PC-9 (cell line): ENCODE measurements at regions not wholly inside any gene's neighbourhood (a gene's known extent, or its start where the extent isn't known, plus 50 kb on each side); places are given as distances from the start of the nearest gene placed in this dataset.

ENCODE experiments used
- BruUV-seq: library from RNA; stranded (reverse); fragments of 400-500 nt; replicated peaks from 2 replicates; lab custom pipeline; 2021; lab: Mats Ljungman, UMichigan
- CTCF ChIA-PET: fragments of 300-600 bp; sonication (Branson Sonifier 250); formaldehyde crosslinking; loops from one replicate; lab custom pipeline; 2022; ENCODE audit warnings: antibody characterized with exemption; lab: Charles Lee
- POLR2A ChIA-PET: fragments of 300-600 bp; sonication (Branson Sonifier 250); formaldehyde crosslinking; loops from one replicate; lab custom pipeline; 2022; ENCODE audit warnings: antibody characterized with exemption; ENCODE audit not compliant: unreplicated experiment; lab: Charles Lee
- DNase-seq, 2 experiments: peaks; one replicate each; pipeline versions ENCODE4 v3.0.0 to v3.0.0-alpha.2; 2015 to 2022; ENCODE audit warnings: mixed read lengths in 1 of 2
- H2AFZ ChIP-seq: fragments of 200-600 bp; sonication (generic); 2 replicates; pipeline ENCODE4 v1.8.1; 2017; ENCODE audit warnings: antibody characterized with exemption
- H3F3A ChIP-seq: fragments of 200-600 bp; sonication (generic); 2 replicates; pipeline ENCODE4 v1.8.1; 2017; ENCODE audit warnings: antibody characterized with exemption, mild to moderate bottlenecking, low read depth; ENCODE audit not compliant: insufficient read depth
- H3K27ac ChIP-seq: fragments of 200-600 bp; sonication (generic); 2 replicates; pipeline ENCODE4 v1.6.1; 2016; ENCODE audit warnings: mixed run types
- H3K27me3 ChIP-seq: fragments of 200-600 bp; sonication (generic); 2 replicates; pipeline ENCODE4 v1.6.1; 2016; ENCODE audit warnings: low read depth, mixed run types; ENCODE audit not compliant: insufficient read depth
- H3K36me3 ChIP-seq: fragments of 200-600 bp; sonication (generic); 2 replicates; pipeline ENCODE4 v1.6.1; 2016; ENCODE audit warnings: low read depth, mixed run types
- H3K4me1 ChIP-seq: fragments of 200-600 bp; sonication (generic); replicated peaks from 2 replicates; pipeline ENCODE4 v1.6.1; 2016; ENCODE audit warnings: mixed run types; ENCODE audit not compliant: insufficient read depth
- H3K4me2 ChIP-seq: fragments of 200-600 bp; sonication (generic); 2 replicates; pipeline ENCODE4 v1.6.1; 2017; ENCODE audit warnings: mixed run types
- H3K4me3 ChIP-seq: fragments of 200-600 bp; sonication (generic); 2 replicates; pipeline ENCODE4 v1.6.1; 2016; ENCODE audit warnings: mixed run types
- H3K79me2 ChIP-seq: fragments of 200-600 bp; sonication (generic); 2 replicates; pipeline ENCODE4 v1.6.1; 2017; ENCODE audit warnings: low read depth, mixed run types
- H3K9me2 ChIP-seq: fragments of 200-600 bp; sonication (generic); 2 replicates; pipeline ENCODE4 v1.8.1; 2017; ENCODE audit warnings: mild to moderate bottlenecking; ENCODE audit not compliant: insufficient read depth
- H3K9me3 ChIP-seq: fragments of 200-600 bp; sonication (generic); 2 replicates; pipeline ENCODE4 v1.8.1; 2016; ENCODE audit warnings: low read depth; ENCODE audit not compliant: insufficient read depth
- H4K20me1 ChIP-seq: fragments of 200-600 bp; sonication (generic); 2 replicates; pipeline ENCODE4 v1.8.1; 2017; ENCODE audit not compliant: insufficient read depth
- EZH2 ChIP-seq: fragments of 200-600 bp; sonication (generic); IDR thresholded peaks from 2 replicates; pipeline ENCODE4 v1.8.0; 2017; ENCODE audit warnings: antibody characterized with exemption, low read depth
- intact Hi-C: fragments of 100-400 bp; cut with micrococcal nuclease; formaldehyde crosslinking; loops from one replicate; pipeline ENCODE4 v1.10.0; 2022; ENCODE audit not compliant: unreplicated experiment
- TF ChIP-seq, protein P1 (sequence below): fragments of 200-600 bp; sonication (generic); conservative IDR thresholded peaks from 2 replicates; pipeline ENCODE4 v1.6.1; 2017; ENCODE audit warnings: mixed run types, antibody characterized with exemption, mild to moderate bottlenecking, moderate library complexity

- no peak overlapping the region for H3K4me3 ChIP-seq
- H3K27ac ChIP-seq: no peak overlapping the region
- no peak for DNase-seq
- BruUV-seq: no TSS peak
- TF ChIP-seq, protein P1, sequence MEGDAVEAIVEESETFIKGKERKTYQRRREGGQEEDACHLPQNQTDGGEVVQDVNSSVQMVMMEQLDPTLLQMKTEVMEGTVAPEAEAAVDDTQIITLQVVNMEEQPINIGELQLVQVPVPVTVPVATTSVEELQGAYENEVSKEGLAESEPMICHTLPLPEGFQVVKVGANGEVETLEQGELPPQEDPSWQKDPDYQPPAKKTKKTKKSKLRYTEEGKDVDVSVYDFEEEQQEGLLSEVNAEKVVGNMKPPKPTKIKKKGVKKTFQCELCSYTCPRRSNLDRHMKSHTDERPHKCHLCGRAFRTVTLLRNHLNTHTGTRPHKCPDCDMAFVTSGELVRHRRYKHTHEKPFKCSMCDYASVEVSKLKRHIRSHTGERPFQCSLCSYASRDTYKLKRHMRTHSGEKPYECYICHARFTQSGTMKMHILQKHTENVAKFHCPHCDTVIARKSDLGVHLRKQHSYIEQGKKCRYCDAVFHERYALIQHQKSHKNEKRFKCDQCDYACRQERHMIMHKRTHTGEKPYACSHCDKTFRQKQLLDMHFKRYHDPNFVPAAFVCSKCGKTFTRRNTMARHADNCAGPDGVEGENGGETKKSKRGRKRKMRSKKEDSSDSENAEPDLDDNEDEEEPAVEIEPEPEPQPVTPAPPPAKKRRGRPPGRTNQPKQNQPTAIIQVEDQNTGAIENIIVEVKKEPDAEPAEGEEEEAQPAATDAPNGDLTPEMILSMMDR: no peak
- no peak for TF ChIP-seq EZH2
- intact Hi-C loops: no loop called here
- no peaks in the 10 kb centered on the region for H3K79me2 ChIP-seq
- ChIA-PET CTCF (no interaction called here), POLR2A (no interaction called here)
- H3K36me3 ChIP-seq: no peaks in the 10 kb centered on the region
- H3K9me3 ChIP-seq: no peaks in the 10 kb centered on the region
- no peaks in the 10 kb centered on the region for H3K4me1 ChIP-seq
- no peaks in the 10 kb centered on the region for H4K20me1 ChIP-seq
- no peak overlapping the region for H2AFZ ChIP-seq
- H3F3A ChIP-seq: no peaks in the 10 kb centered on the region
- no peaks in the 10 kb centered on the region for H3K9me2 ChIP-seq
- H3K4me2 ChIP-seq: no peak overlapping the region
- H3K27me3 ChIP-seq: no peaks in the 10 kb centered on the region
Observed at GRCh38 chr4:176872461-176872860, 79.7 kb upstream of the VEGFC start.

DNA sequence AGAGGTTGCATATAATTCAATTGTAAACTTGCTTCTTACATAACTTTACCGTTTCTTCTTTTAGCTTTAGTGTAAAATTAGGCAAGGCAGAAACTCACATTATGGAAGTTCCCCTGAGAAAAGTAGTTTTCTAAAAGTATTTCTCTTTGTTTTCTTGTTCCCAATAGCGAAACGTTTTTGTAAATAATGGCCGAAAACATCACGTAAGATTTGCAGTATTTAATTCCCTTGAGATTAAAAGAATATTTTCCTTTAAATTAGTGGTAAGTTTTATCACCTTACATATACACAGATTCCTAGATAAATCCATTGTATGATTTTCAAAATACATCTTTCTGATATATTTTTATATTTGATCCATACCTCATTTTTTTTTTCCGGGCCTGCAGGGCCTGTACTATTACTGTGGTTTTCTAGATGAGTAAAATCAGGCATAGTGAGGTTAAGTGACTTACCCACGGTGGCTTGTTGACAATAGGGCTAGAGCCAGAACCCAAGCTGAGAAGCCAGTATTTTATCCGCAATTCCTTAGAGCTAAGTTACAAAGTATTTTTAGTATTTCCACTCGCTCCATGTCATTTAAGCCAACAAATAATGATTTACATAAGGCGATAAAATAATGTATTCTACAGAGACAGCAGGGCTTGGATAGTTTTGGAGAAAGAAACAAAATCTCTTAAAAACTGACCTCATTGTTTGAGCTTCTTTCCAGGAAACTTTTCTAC is 82.2 kb upstream of the VEGFC start:
- Histone ChIP-seq H3K27me3 (no peaks in the 10 kb centered on the region), H3K4me1 (no peaks in the 10 kb centered on the region), H3K27ac (no peak overlapping the region), H3F3A (no peaks in the 10 kb centered on the region), H3K4me2 (no peak overlapping the region), H3K4me3 (no peak overlapping the region), H3K9me2 (no peaks in the 10 kb centered on the region), H3K79me2 (no peaks in the 10 kb centered on the region), H2AFZ (no peak overlapping the region), H3K36me3 (no peaks in the 10 kb centered on the region), H3K9me3 (no peaks in the 10 kb centered on the region), H4K20me1 (no peaks in the 10 kb centered on the region)
- TF ChIP-seq EZH2: no peak
- TF ChIP-seq, protein P1: no peak
- POLR2A ChIA-PET: no interaction called here
- no TSS peak for BruUV-seq
- CTCF ChIA-PET: no interaction called here
- DNase-seq: no peak
- intact Hi-C loops: no loop called here

- H3K9me3 ChIP-seq: no peaks in the 10 kb centered on the region
- no peaks in the 10 kb centered on the region for H3F3A ChIP-seq
- H3K4me3 ChIP-seq: no peak overlapping the region
- POLR2A ChIA-PET: no interaction called here
- CTCF ChIA-PET: no interaction called here
- H3K4me1 ChIP-seq: no peaks in the 10 kb centered on the region
- H3K79me2 ChIP-seq: no peaks in the 10 kb centered on the region
- H3K36me3 ChIP-seq: no peaks in the 10 kb centered on the region
- DNase-seq: no peak
- intact Hi-C loops: no loop called here
- no peak overlapping the region for H3K27ac ChIP-seq
- no peaks in the 10 kb centered on the region for H3K9me2 ChIP-seq
- no peak overlapping the region for H3K4me2 ChIP-seq
- no TSS peak for BruUV-seq
- no peak overlapping the region for H2AFZ ChIP-seq
- H4K20me1 ChIP-seq: no peaks in the 10 kb centered on the region
- no peaks in the 10 kb centered on the region for H3K27me3 ChIP-seq
- no peak for TF ChIP-seq EZH2
- TF ChIP-seq, protein P1: no peak
Observed at GRCh38 chr4:176875446-176875930, 82.8 kb upstream of the VEGFC start.
